ENCODE measurements at regions not wholly inside any gene's neighbourhood (a gene's known extent, or its start where the extent isn't known, plus 50 kb on each side); places are given as distances from the start of the nearest gene placed in this dataset.

DNA sequence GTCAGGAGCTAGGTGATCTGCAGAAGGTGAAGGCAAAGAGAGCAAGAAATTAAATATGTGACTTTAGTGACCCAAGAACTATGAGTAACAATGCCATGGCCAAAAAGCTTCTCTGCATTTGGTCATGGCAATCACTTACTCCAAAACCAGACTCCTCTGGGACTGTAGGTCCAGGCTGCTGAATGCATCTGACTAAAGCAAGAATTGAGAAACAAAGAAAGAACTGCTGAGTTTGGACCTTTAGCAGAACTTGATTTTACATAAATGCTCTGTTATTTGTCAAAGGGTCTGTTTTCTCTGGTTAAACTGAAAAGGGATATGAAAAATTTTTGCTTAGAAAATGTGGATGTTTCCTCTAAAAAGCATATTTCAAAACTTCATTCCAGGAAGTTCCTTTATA is 1102.2 kb downstream of the IGSF11 start:
- H3K4me3 ChIP-seq (ENCODE audit: low read depth, low read length) = no peak overlapping the region
- TF ChIP-seq, protein P1, sequence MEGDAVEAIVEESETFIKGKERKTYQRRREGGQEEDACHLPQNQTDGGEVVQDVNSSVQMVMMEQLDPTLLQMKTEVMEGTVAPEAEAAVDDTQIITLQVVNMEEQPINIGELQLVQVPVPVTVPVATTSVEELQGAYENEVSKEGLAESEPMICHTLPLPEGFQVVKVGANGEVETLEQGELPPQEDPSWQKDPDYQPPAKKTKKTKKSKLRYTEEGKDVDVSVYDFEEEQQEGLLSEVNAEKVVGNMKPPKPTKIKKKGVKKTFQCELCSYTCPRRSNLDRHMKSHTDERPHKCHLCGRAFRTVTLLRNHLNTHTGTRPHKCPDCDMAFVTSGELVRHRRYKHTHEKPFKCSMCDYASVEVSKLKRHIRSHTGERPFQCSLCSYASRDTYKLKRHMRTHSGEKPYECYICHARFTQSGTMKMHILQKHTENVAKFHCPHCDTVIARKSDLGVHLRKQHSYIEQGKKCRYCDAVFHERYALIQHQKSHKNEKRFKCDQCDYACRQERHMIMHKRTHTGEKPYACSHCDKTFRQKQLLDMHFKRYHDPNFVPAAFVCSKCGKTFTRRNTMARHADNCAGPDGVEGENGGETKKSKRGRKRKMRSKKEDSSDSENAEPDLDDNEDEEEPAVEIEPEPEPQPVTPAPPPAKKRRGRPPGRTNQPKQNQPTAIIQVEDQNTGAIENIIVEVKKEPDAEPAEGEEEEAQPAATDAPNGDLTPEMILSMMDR (conservative IDR thresholded peaks at IDR 0.05; ENCODE audit: low read depth, low read length) = no peak
- no peak for DNase-seq (ENCODE audit: low read depth)

DNA sequence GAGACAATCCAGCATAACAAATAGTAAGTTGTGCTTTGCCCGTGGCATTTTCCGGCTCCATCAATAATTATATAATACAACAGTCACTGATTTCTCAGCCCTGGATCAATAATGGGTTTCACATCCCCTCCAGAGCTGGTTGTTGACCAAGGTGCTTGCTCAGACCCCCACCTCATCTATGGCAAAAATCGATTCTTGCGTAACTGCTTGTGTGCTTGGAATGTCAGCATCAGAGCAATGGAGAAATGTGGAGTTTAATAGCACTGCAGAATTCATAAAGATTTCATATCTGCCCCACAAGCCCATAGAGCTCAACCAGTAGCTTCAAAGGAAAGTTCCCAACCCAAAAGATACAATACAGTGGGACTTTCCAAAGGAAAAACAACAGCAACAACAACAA is 1098.5 kb downstream of the IGSF11 start:
- H3K4me3 ChIP-seq (ENCODE audit: low read depth, low read length) = no peak overlapping the region
- no peak for DNase-seq (ENCODE audit: low read depth)
- TF ChIP-seq, protein P1 (conservative IDR thresholded peaks at IDR 0.05; ENCODE audit: low read depth, low read length) = no peak

GRCh38 chr3:117938974-117939373 is 1095.7 kb downstream of the IGSF11 start:
- no peak overlapping the region for H3K4me3 ChIP-seq (ENCODE audit: low read depth, low read length)
- TF ChIP-seq, protein P1 (conservative IDR thresholded peaks at IDR 0.05; ENCODE audit: low read depth, low read length) = no peak
- no peak for DNase-seq (ENCODE audit: low read depth)

GRCh38 chr3:117939425-117940027 is 1095.1 kb downstream of the IGSF11 start:
- H3K4me3 ChIP-seq (ENCODE audit: low read depth, low read length) = no peak overlapping the region
- DNase-seq (ENCODE audit: low read depth) = no peak
- TF ChIP-seq, protein P1 (conservative IDR thresholded peaks at IDR 0.05; ENCODE audit: low read depth, low read length) = no peak

DNA sequence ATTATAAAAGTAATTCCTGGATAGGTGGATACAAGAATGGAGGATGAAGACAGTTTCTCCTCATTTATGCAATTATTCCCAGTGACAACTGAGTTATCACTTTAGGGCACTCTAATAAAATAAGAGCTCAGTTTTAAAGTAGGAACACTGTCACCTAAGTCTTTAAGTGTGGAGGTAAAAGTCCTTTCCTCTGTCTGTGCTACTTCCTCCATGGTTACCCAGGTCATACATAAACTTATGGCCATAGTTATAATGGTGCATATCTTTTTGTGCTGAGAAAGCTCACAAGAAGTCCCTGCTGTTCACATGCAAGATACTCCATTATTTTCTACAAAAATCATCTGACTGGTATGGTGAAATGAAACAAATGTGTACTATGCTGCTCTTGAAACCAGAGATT is 1093.6 kb downstream of the IGSF11 start:
- no peak overlapping the region for H3K4me3 ChIP-seq (ENCODE audit: low read depth, low read length)
- DNase-seq (ENCODE audit: low read depth) = no peak
- TF ChIP-seq, protein P1 (conservative IDR thresholded peaks at IDR 0.05; ENCODE audit: low read depth, low read length) = no peak

DNA sequence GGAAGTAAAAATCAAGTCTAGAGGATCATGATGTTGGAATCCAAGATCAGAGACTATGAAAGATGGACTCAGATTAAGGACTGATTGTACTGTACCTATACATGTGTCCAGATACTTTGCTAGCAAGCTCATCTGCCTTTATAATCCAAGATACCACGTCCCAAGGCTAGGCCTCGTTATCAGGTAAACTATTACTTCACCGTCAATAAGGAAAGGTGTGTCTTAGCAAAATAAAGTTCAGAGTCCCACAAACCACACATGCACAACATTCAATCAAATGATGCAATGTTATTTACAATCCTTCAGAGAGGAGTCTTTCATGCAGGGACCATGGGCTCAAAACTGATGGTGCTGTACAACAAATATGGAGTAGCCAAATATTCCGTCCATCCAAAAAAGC is 1092.9 kb downstream of the IGSF11 start:
- no peak for DNase-seq (ENCODE audit: low read depth)
- TF ChIP-seq, protein P1 (conservative IDR thresholded peaks at IDR 0.05; ENCODE audit: low read depth, low read length) = no peak
- no peak overlapping the region for H3K4me3 ChIP-seq (ENCODE audit: low read depth, low read length)

- TF ChIP-seq, protein P1 (conservative IDR thresholded peaks at IDR 0.05; ENCODE audit: low read depth, low read length) = no peak
- no peak for DNase-seq (ENCODE audit: low read depth)
- H3K4me3 ChIP-seq (ENCODE audit: low read depth, low read length) = no peak overlapping the region
Measured at GRCh38 chr3:117954131-117954530, 1080.5 kb downstream of the IGSF11 start.

Data from epithelial cell of proximal tubule (primary cell).